ENCODE measurements at regions not wholly inside any gene's neighbourhood (a gene's known extent, or its start where the extent isn't known, plus 50 kb on each side); places are given as distances from the start of the nearest gene placed in this dataset.
"Not testable (repeated sequence)": the region's sequence is repeated elsewhere in the genome, so short reads cannot be mapped to it uniquely, and the experiment has no call there.

DNA sequence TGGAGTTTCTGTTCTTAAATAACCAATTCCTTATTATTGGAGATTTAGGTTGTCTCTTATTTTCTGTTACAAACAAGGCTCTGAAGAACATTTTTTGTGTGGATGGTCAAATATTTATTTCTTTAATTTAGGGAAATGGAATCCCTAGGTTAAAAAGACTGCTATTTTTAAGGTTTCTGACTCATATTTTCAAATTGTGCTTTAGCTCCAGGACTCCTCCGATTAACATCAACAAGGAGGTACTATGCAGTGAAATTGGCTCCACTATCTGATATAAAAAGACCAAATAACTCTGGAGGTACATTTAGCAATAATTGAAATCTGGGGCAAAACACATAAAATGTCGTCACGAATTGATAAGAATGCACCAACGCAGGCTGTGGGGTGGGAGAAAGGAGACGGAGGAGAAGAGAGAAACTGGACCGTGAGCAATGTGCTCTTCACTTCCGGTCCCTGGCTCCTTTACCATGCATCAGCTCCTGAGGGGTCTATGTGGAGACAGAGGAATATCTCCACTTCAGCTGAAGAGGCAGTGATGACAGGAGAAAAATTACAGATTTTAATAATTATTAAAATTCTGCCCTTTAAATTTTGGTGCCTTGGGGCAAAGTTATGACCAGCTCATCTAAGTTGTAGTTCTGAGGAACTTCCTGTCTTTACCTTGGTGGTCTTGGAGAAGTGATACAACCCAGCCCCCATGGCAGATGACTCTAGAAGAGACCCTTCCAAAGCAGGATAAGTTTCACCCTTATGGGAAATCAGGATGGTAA, 90.2 kb upstream of the BTG1 start:
- Mint-ChIP-seq H3K9me3 (no peaks in the 10 kb centered on the region), H3K36me3 (no peaks in the 10 kb centered on the region), H3K27ac (no peak overlapping the region), H3K27me3 (ENCODE audit: low read depth in 2 of 2) (no peaks in the 10 kb centered on the region), H3K4me1 (peaks cover 6% of the 10 kb centered on the region in 2 donors), H3K4me3 (no peak overlapping the region)
- H3K9me3 ChIP-seq (ENCODE audit: control insufficient read depth, insufficient read depth, low read length) = no peaks in the 10 kb centered on the region
- ATAC-seq = no peak
- WGBS (ENCODE audit: insufficient coverage) = 98% methylated on average over 7 of the region's 7 CpGs
- no peak overlapping the region for H3K27ac ChIP-seq (ENCODE audit: low read length)
- no peak overlapping the region for H3K4me3 ChIP-seq (ENCODE audit: low read length)
- DNase-seq = no peak
- no peaks in the 10 kb centered on the region for H3K36me3 ChIP-seq (ENCODE audit: control insufficient read depth, insufficient read depth, low read length)
- H3K4me1 ChIP-seq (ENCODE audit: control insufficient read depth, insufficient read depth, low read length) = peaks cover 5% of the 10 kb centered on the region
- TF ChIP-seq, protein P1, sequence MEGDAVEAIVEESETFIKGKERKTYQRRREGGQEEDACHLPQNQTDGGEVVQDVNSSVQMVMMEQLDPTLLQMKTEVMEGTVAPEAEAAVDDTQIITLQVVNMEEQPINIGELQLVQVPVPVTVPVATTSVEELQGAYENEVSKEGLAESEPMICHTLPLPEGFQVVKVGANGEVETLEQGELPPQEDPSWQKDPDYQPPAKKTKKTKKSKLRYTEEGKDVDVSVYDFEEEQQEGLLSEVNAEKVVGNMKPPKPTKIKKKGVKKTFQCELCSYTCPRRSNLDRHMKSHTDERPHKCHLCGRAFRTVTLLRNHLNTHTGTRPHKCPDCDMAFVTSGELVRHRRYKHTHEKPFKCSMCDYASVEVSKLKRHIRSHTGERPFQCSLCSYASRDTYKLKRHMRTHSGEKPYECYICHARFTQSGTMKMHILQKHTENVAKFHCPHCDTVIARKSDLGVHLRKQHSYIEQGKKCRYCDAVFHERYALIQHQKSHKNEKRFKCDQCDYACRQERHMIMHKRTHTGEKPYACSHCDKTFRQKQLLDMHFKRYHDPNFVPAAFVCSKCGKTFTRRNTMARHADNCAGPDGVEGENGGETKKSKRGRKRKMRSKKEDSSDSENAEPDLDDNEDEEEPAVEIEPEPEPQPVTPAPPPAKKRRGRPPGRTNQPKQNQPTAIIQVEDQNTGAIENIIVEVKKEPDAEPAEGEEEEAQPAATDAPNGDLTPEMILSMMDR (IDR thresholded peaks at IDR 0.05) = no peak
- H3K27me3 ChIP-seq (ENCODE audit: control insufficient read depth, insufficient read depth, low read length) = no peaks in the 10 kb centered on the region
- intact Hi-C loops (cut with micrococcal nuclease) = no loop called here

- no peak overlapping the region for H3K4me3 ChIP-seq (ENCODE audit: low read length)
Observed at GRCh38 chr12:92234533-92234932, 88.9 kb upstream of the BTG1 start.

DNA sequence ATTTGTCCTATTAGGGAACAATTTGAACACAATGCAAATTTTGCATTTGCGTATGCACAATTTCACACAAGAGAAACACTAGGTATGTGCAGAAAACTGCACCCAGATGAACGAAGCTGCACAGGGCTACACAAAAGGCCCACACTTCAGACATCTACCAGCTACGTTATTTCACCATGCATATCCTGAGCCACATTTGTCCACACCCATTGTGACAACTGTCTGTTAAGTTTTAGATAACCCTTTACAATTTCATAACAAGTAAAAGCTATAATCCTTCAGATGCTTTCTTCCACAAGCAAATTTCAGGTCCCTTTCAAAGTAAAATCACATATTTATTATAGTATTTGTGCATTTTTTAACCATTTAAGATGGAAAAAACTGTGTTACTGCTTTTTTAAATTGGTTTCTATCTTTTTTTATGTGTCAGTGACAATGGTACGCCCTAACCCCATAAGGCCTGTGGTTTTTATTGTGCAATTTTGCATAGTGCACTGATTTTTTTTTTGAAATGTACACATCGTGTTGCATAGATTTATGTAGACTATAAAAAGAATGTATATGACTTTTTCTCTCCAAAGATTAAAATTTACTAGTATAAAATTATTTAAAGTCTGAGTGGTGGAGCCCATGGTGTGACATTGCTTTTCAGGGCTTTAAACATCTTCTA, 87.8 kb upstream of the BTG1 start:
- H3K27ac ChIP-seq (ENCODE audit: low read length) = no peak overlapping the region
- ATAC-seq = peak in 1 of 3 donors; percentile 37
- TF ChIP-seq, protein P1 (IDR thresholded peaks at IDR 0.05) = no peak
- no peak overlapping the region for H3K4me3 ChIP-seq (ENCODE audit: low read length)
- Mint-ChIP-seq H3K36me3 (no peaks in the 10 kb centered on the region), H3K4me3 (no peak overlapping the region), H3K27ac (no peak overlapping the region), H3K4me1 (peaks cover 6% of the 10 kb centered on the region in 2 donors), H3K27me3 (ENCODE audit: low read depth in 2 of 2) (no peaks in the 10 kb centered on the region), H3K9me3 (no peaks in the 10 kb centered on the region)
- no peaks in the 10 kb centered on the region for H3K9me3 ChIP-seq (ENCODE audit: control insufficient read depth, insufficient read depth, low read length)
- no peaks in the 10 kb centered on the region for H3K27me3 ChIP-seq (ENCODE audit: control insufficient read depth, insufficient read depth, low read length)
- no peaks in the 10 kb centered on the region for H3K36me3 ChIP-seq (ENCODE audit: control insufficient read depth, insufficient read depth, low read length)
- no peak for DNase-seq
- H3K4me1 ChIP-seq (ENCODE audit: control insufficient read depth, insufficient read depth, low read length) = peaks cover 5% of the 10 kb centered on the region
- 58% methylated on average over 4 of the region's 5 CpGs for WGBS (ENCODE audit: insufficient coverage)
- intact Hi-C loops (cut with micrococcal nuclease) = no loop called here

More at GRCh38 chr12:92234533-92234932, 88.9 kb upstream of the BTG1 start:
- TF ChIP-seq, protein P1 (IDR thresholded peaks at IDR 0.05) = no peak
- H3K4me3 Mint-ChIP-seq = no peak overlapping the region
- peaks cover 6% of the 10 kb centered on the region in 2 donors for H3K4me1 Mint-ChIP-seq
- ATAC-seq (no peak), DNase-seq (peak in 1 of 2 donors; percentile 30)
- Histone ChIP-seq H3K27ac (ENCODE audit: low read length) (no peak overlapping the region), H3K27me3 (ENCODE audit: control insufficient read depth, insufficient read depth, low read length) (no peaks in the 10 kb centered on the region), H3K4me1 (ENCODE audit: control insufficient read depth, insufficient read depth, low read length) (peaks cover 5% of the 10 kb centered on the region), H3K9me3 (ENCODE audit: control insufficient read depth, insufficient read depth, low read length) (no peaks in the 10 kb centered on the region), H3K36me3 (ENCODE audit: control insufficient read depth, insufficient read depth, low read length) (no peaks in the 10 kb centered on the region)
- peak overlapping the region in 1 of 2 donors; percentile 16 for H3K27ac Mint-ChIP-seq
- no peaks in the 10 kb centered on the region for H3K27me3 Mint-ChIP-seq (ENCODE audit: low read depth in 2 of 2)
- no peaks in the 10 kb centered on the region for H3K36me3 Mint-ChIP-seq
- 93% methylated on average over 1 of the region's 1 CpG for WGBS (ENCODE audit: insufficient coverage)
- intact Hi-C loops (cut with micrococcal nuclease) = no loop called here
- H3K9me3 Mint-ChIP-seq = no peaks in the 10 kb centered on the region

- H3K36me3 Mint-ChIP-seq; H3K27me3 ChIP-seq (ENCODE audit: control insufficient read depth, insufficient read depth, low read length); H3K27me3 Mint-ChIP-seq (ENCODE audit: low read depth in 2 of 2); H3K4me3 Mint-ChIP-seq; H3K9me3 Mint-ChIP-seq; H3K4me1 Mint-ChIP-seq; ATAC-seq; H3K4me3 ChIP-seq (ENCODE audit: low read length); H3K27ac Mint-ChIP-seq; DNase-seq; H3K36me3 ChIP-seq (ENCODE audit: control insufficient read depth, insufficient read depth, low read length); H3K9me3 ChIP-seq (ENCODE audit: control insufficient read depth, insufficient read depth, low read length); intact Hi-C loops (cut with micrococcal nuclease); H3K4me1 ChIP-seq (ENCODE audit: control insufficient read depth, insufficient read depth, low read length); H3K27ac ChIP-seq (ENCODE audit: low read length): not testable (repeated sequence)
- no CpG with 5 or more reads among the region's 2 CpGs for WGBS (ENCODE audit: insufficient coverage)
Observed at GRCh38 chr12:92232371-92232932, 86.8 kb upstream of the BTG1 start.

- H3K27ac Mint-ChIP-seq; DNase-seq; H3K36me3 ChIP-seq (ENCODE audit: control insufficient read depth, insufficient read depth, low read length); H3K27me3 ChIP-seq (ENCODE audit: control insufficient read depth, insufficient read depth, low read length); H3K9me3 ChIP-seq (ENCODE audit: control insufficient read depth, insufficient read depth, low read length); H3K4me3 Mint-ChIP-seq; H3K36me3 Mint-ChIP-seq; H3K4me1 Mint-ChIP-seq; H3K4me3 ChIP-seq (ENCODE audit: low read length); ATAC-seq; H3K9me3 Mint-ChIP-seq; H3K4me1 ChIP-seq (ENCODE audit: control insufficient read depth, insufficient read depth, low read length); intact Hi-C loops (cut with micrococcal nuclease); H3K27me3 Mint-ChIP-seq (ENCODE audit: low read depth in 2 of 2); H3K27ac ChIP-seq (ENCODE audit: low read length): not testable (repeated sequence)
- 83% methylated on average over 1 of the region's 3 CpGs for WGBS (ENCODE audit: insufficient coverage)
Observed at GRCh38 chr12:92231945-92232344, 86.3 kb upstream of the BTG1 start.

Data from natural killer cell (primary cell).